ENCODE measurements at regions not wholly inside any gene's neighbourhood (a gene's known extent, or its start where the extent isn't known, plus 50 kb on each side); places are given as distances from the start of the nearest gene placed in this dataset.

- Histone ChIP-seq H3K9me1 (ENCODE audit: insufficient read depth, low read length) (no peaks in the 10 kb centered on the region), H3K79me1 (ENCODE audit: low read depth in 1 of 2, low read length in 2 of 2) (no peaks in the 10 kb centered on the region), H3K23ac (ENCODE audit: low read depth, low read length) (no peak overlapping the region), H3K9ac (ENCODE audit: low read depth, low read length) (no peak overlapping the region), H4K91ac (ENCODE audit: insufficient read depth, low read depth, low read length) (no peak overlapping the region), H3K4me3 (ENCODE audit: insufficient read depth, low read depth, low read length) (no peak overlapping the region), H3K4ac (ENCODE audit: low read depth, low read length) (no peak overlapping the region), H2AK5ac (ENCODE audit: low read depth, low read length) (no peak overlapping the region), H3K27me3 (ENCODE audit: control insufficient read depth, insufficient read depth, low read length) (peaks cover 19% of the 10 kb centered on the region), H3K9me3 (ENCODE audit: control insufficient read depth, insufficient read depth, low read length) (no peaks in the 10 kb centered on the region), H4K8ac (ENCODE audit: low read depth in 2 of 2, low read length in 2 of 2) (no peak overlapping the region), H3K36me3 (ENCODE audit: control insufficient read depth, insufficient read depth, low read length) (no peaks in the 10 kb centered on the region), H2BK120ac (ENCODE audit: low read depth, low read length) (no peak overlapping the region), H3K27ac (ENCODE audit: insufficient read depth, low read length) (no peak overlapping the region), H2BK5ac (ENCODE audit: low read depth, low read length, poor library complexity, severe bottlenecking) (no peak overlapping the region), H2AK9ac (replicated peaks; ENCODE audit: low read depth, low read length, poor library complexity) (no peak overlapping the region), H2BK20ac (ENCODE audit: low read depth, low read length) (no peak overlapping the region), H3K14ac (replicated peaks; ENCODE audit: low read depth, low read length) (no peak overlapping the region), H3K18ac (ENCODE audit: low read depth, low read length) (no peak overlapping the region), H3K4me2 (ENCODE audit: low read depth, low read length) (no peak overlapping the region), H3K56ac (ENCODE audit: extremely low read depth, insufficient read depth, low read length) (no peak overlapping the region), H4K20me1 (ENCODE audit: insufficient read depth, low read length) (no peaks in the 10 kb centered on the region), H4K5ac (ENCODE audit: low read depth, low read length) (no peak overlapping the region), H2BK15ac (ENCODE audit: low read depth, low read length) (no peak overlapping the region), H2AFZ (replicated peaks; ENCODE audit: low read length, poor library complexity) (no peak overlapping the region), H3K4me1 (ENCODE audit: control insufficient read depth, insufficient read depth, low read length) (no peaks in the 10 kb centered on the region)
- TF ChIP-seq RAD21 (IDR thresholded peaks at IDR 0.05; ENCODE audit: low read length) (no peak), CTCF (conservative IDR thresholded peaks at IDR 0.05; ENCODE audit: low read depth, low read length) (no peak), BHLHE40 (IDR thresholded peaks at IDR 0.05; ENCODE audit: low read depth, low read length) (no peak), NFE2L2 (IDR thresholded peaks at IDR 0.05; ENCODE audit: low read depth, low read length) (no peak), FOS (IDR thresholded peaks at IDR 0.05; ENCODE audit: low read depth, low read length) (no peak), MAZ (IDR thresholded peaks at IDR 0.05; ENCODE audit: borderline replicate concordance, low read depth, low read length) (no peak), USF2 (IDR thresholded peaks at IDR 0.05; ENCODE audit: low read depth, low read length) (no peak), CEBPB (IDR thresholded peaks at IDR 0.05; ENCODE audit: low read depth, low read length) (no peak), RFX5 (IDR thresholded peaks at IDR 0.05; ENCODE audit: low read depth, low read length) (no peak), ELK1 (IDR thresholded peaks at IDR 0.05; ENCODE audit: borderline replicate concordance, low read depth, low read length) (no peak), SMC3 (IDR thresholded peaks at IDR 0.05; ENCODE audit: low read depth, low read length) (no peak), CHD1 (IDR thresholded peaks at IDR 0.05; ENCODE audit: low read depth, low read length) (no peak), MXI1 (IDR thresholded peaks at IDR 0.05; ENCODE audit: borderline replicate concordance, low read depth, low read length) (no peak), POLR2A (IDR thresholded peaks at IDR 0.05; ENCODE audit: low read depth, low read length) (no peak), MAFK (IDR thresholded peaks at IDR 0.05; ENCODE audit: low read depth, low read length) (no peak)
- CTCF ChIA-PET = no interaction called here
- in situ Hi-C loops (cut with MboI; ENCODE audit: low sequenced_read_pairs) (no loop called here), dilution Hi-C loops (cut with HindIII; ENCODE audit: low sequenced_read_pairs, unreplicated experiment) (no loop called here), intact Hi-C loops (cut with micrococcal nuclease) (no loop called here)
- POLR2A ChIA-PET (ENCODE audit: unreplicated experiment) = no interaction called here
- DNase-seq (no peak), ATAC-seq (ENCODE audit: low read depth) (no peak)
- BruUV-seq (replicated peaks) = no TSS peak
- 30% methylated on average over 2 of the region's 6 CpGs; no CpG with 5 or more reads in 1 of the 2 experiments for WGBS, 2 experiments (ENCODE audit: extremely low coverage in 2 of 2, insufficient read length in 1 of 2)
Observed at GRCh38 chr5:38018016-38018415, 178.2 kb upstream of the GDNF start.
